ENCODE measurements at regions not wholly inside any gene's neighbourhood (a gene's known extent, or its start where the extent isn't known, plus 50 kb on each side); places are given as distances from the start of the nearest gene placed in this dataset.

DNA sequence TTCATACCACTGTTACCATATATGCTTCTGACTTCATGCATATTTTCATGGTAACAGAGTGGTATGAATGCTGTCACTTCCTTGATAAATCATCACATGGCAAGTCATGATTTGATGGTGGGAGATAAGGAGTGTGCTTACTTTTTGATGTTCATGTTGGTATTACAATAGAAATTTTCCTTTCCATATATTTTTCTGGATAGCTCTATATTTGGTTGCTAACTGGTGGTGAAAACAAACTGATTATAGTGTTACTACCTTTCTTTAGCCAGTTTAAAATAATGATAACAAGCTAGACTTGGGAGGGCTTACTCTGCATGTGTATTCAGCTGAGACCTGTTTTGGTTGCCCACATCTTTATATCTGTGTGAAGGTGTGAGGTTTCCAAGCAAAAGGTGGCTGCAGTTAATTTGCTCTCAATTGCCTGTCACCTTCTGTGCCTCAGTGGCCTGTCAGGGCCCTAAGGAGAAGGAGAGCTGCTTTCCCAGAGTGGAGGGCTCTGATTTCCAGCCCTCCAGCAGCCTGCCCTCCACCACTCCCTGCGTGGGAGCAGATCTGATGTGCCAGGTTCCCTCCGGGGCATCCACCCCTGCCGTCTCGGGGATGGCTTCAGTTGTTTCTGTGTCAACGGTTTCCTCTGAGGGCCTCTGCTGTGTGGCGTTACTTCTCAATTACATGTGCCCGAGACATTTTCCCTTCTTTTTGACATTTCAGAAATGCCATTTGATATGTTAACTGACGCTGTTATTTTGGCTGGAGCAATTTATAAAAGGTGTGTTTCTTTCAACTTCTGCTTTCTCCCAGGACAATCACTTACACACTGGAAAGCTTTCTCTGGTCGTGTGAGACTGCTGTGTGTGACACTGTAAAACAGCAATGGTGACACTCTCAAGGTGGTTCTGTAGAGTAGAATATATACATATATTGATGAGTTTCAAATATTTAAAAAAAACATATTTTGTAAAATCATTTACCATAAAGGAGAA is 107.7 kb upstream of the KLF6 start:
- TF ChIP-seq, protein P1, sequence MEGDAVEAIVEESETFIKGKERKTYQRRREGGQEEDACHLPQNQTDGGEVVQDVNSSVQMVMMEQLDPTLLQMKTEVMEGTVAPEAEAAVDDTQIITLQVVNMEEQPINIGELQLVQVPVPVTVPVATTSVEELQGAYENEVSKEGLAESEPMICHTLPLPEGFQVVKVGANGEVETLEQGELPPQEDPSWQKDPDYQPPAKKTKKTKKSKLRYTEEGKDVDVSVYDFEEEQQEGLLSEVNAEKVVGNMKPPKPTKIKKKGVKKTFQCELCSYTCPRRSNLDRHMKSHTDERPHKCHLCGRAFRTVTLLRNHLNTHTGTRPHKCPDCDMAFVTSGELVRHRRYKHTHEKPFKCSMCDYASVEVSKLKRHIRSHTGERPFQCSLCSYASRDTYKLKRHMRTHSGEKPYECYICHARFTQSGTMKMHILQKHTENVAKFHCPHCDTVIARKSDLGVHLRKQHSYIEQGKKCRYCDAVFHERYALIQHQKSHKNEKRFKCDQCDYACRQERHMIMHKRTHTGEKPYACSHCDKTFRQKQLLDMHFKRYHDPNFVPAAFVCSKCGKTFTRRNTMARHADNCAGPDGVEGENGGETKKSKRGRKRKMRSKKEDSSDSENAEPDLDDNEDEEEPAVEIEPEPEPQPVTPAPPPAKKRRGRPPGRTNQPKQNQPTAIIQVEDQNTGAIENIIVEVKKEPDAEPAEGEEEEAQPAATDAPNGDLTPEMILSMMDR (IDR thresholded peaks at IDR 0.05): no peak
- TF ChIP-seq EP300 (IDR thresholded peaks at IDR 0.05; ENCODE audit: low read depth) (no peak), POLR2AphosphoS5 (IDR thresholded peaks at IDR 0.05) (no peak), POLR2A (IDR thresholded peaks at IDR 0.05) (no peak)
- Histone ChIP-seq H3K4me3 (no peak overlapping the region), H3K36me3 (no peaks in the 10 kb centered on the region), H3K27me3 (no peaks in the 10 kb centered on the region), H3K27ac (peak overlapping the region in 1 of 4 donors; percentile 21), H3K9me3 (no peaks in the 10 kb centered on the region), H3K4me1 (peaks cover 3 to 13% (median 5%) of the 10 kb centered on the region in 4 donors)
- 45 to 83% methylated on average over 1 to 9 of the region's 9 CpGs for WGBS, 2 donors (ENCODE audit: low coverage in 1 of 2)
- no peak for DNase-seq
- in situ Hi-C loops (cut with MboI; ENCODE audit: low pct_ligation_motif_present in 1 of 4, low pct_unique_long_range_greater_than_20kb in 1 of 4, low sequenced_read_pairs in 3 of 4) (no loop called here), intact Hi-C loops (cut with DNase I; ENCODE audit: low total_unique reads) (no loop called here)

DNA sequence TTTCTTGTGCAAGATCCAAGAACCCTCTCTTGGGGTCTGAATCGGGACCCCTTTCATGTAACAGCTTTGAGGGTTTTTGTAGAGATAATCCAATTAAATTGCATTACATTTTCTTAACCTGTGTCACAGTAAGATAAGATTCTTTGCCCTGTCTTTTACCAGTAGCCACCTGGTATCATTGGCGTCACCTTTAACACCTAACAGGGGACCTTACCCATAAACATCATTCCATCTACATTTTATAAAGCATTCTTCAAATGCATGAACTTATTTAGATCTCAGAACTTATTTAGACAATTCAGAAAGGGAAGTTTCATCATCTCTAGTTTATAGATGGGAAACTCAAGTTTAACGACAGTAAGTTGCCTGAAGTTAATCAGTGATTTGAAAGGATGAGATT is 106.4 kb upstream of the KLF6 start:
- H3K9me3 ChIP-seq: no peaks in the 10 kb centered on the region
- in situ Hi-C loops (cut with MboI; ENCODE audit: low pct_ligation_motif_present in 1 of 4, low pct_unique_long_range_greater_than_20kb in 1 of 4, low sequenced_read_pairs in 3 of 4): no loop called here
- intact Hi-C loops (cut with DNase I; ENCODE audit: low total_unique reads): no loop called here
- no peaks in the 10 kb centered on the region for H3K27me3 ChIP-seq
- H3K4me3 ChIP-seq: no peak overlapping the region
- DNase-seq: no peak
- no peak overlapping the region for H3K27ac ChIP-seq
- WGBS, 2 donors (ENCODE audit: low coverage in 1 of 2): 78 to 82% methylated on average over 3 of the region's 3 CpGs
- TF ChIP-seq POLR2AphosphoS5 (IDR thresholded peaks at IDR 0.05): no peak
- H3K36me3 ChIP-seq: no peaks in the 10 kb centered on the region
- peaks cover 8 to 26% (median 14%) of the 10 kb centered on the region in 4 donors for H3K4me1 ChIP-seq

GRCh38 chr10:3890602-3891352 is 105.8 kb upstream of the KLF6 start:
- Histone ChIP-seq H3K4me3 (no peak overlapping the region), H3K36me3 (no peaks in the 10 kb centered on the region), H3K27ac (no peak overlapping the region), H3K4me1 (peaks cover 8 to 31% (median 14%) of the 10 kb centered on the region in 4 donors), H3K9me3 (no peaks in the 10 kb centered on the region), H3K27me3 (no peaks in the 10 kb centered on the region)
- TF ChIP-seq, protein P1 (IDR thresholded peaks at IDR 0.05): no peak
- no peak for TF ChIP-seq POLR2AphosphoS5 (IDR thresholded peaks at IDR 0.05)
- no peak for TF ChIP-seq EP300 (IDR thresholded peaks at IDR 0.05; ENCODE audit: low read depth)
- no peak for TF ChIP-seq POLR2A (IDR thresholded peaks at IDR 0.05)
- intact Hi-C loops (cut with DNase I; ENCODE audit: low total_unique reads) (no loop called here), in situ Hi-C loops (cut with MboI; ENCODE audit: low pct_ligation_motif_present in 1 of 4, low pct_unique_long_range_greater_than_20kb in 1 of 4, low sequenced_read_pairs in 3 of 4) (no loop called here)
- DNase-seq: no peak
- WGBS, 2 donors (ENCODE audit: low coverage in 1 of 2): 91 to 96% methylated on average over 6 to 14 of the region's 14 CpGs

- Histone ChIP-seq H3K4me3 (no peak overlapping the region), H3K4me1 (peaks cover 8 to 29% (median 14%) of the 10 kb centered on the region in 4 donors), H3K36me3 (no peaks in the 10 kb centered on the region), H3K27me3 (no peaks in the 10 kb centered on the region), H3K27ac (no peak overlapping the region), H3K9me3 (no peaks in the 10 kb centered on the region)
- WGBS, 2 donors (ENCODE audit: low coverage in 1 of 2): 57 to 68% methylated on average over 4 of the region's 4 CpGs
- DNase-seq: no peak
- in situ Hi-C loops (cut with MboI; ENCODE audit: low pct_ligation_motif_present in 1 of 4, low pct_unique_long_range_greater_than_20kb in 1 of 4, low sequenced_read_pairs in 3 of 4) (no loop called here), intact Hi-C loops (cut with DNase I; ENCODE audit: low total_unique reads) (no loop called here)
- TF ChIP-seq POLR2AphosphoS5 (IDR thresholded peaks at IDR 0.05) (no peak), EP300 (IDR thresholded peaks at IDR 0.05; ENCODE audit: low read depth) (no peak), POLR2A (IDR thresholded peaks at IDR 0.05) (no peak)
- TF ChIP-seq, protein P1 (IDR thresholded peaks at IDR 0.05): no peak
These were observed 105.0 kb upstream of the KLF6 start for GRCh38 chr10:3889961-3890522.
